GM18907 (cell line): ENCODE measurements at regions not wholly inside any gene's neighbourhood (a gene's known extent, or its start where the extent isn't known, plus 50 kb on each side); places are given as distances from the start of the nearest gene placed in this dataset.
"Not testable (repeated sequence)": the region's sequence is repeated elsewhere in the genome, so short reads cannot be mapped to it uniquely, and the experiment has no call there.

ENCODE experiments used
- ATAC-seq: cut with Tn5 transposase; IDR thresholded peaks from one replicate; pipeline ENCODE4 v1.9.1; 2021; ENCODE audit warnings: mild to moderate bottlenecking, moderate library complexity; ENCODE audit not compliant: unreplicated experiment

DNA sequence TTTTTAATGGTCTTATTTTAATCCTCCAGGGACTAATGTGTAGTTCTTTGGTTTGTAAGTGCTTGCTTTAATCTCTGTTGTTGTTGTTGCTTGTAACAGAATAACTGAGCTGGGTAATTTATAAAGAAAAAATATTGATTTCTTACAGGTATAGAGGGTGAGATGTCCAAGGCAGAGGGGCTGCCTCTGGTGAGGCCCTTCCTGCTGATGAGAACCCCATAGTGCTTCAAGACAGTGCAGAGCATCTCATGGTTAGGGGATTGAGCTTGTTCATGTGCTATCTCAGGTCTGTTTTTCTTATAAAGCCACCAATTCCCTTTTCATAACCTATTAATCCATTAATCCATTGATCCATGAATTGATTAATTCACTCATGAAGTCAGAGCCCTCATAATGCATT lies 516.3 kb upstream of the KCND2 start:
- no peak for ATAC-seq

DNA sequence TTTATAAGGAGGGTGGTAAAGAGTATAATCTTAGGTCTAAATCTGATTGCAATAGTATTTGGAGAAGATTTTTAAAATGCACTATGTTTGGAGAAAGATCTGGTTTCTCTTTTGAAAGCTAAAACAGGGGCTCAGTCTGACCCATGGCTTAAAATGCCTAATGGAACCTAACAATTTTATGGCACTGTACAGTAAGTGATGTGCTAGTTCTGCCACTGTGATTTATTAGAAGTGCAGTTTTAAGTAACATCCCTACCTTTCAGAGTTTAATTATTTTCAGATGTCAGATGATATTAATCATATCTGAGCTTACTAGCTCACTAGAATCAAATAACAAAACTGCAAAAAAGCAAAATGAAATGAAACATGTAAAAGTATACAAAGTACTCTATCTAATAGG lies 514.7 kb upstream of the KCND2 start:
- no peak for ATAC-seq

DNA sequence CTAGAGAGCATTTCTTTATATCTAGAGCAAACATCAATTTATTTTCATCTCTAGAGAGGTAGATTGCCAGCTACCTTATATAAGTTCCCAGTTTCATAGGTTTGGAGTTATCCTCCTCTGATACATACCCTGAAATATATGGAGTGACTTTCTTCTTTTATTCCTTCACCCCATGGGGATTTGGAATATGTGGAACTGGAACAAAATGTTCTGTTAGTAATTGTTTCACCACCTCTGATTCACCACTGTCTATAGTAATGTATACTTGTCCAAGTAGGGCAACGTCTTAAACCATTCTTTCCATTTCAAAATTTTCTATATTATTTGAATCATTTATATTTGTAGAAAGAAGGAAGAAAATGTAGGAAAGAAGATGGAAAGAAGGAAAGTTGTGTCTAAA lies 511.2 kb upstream of the KCND2 start:
- ATAC-seq = no peak

- ATAC-seq = no peak
Observed at GRCh38 chr7:119782286-119782685, 490.7 kb upstream of the KCND2 start.

- ATAC-seq = no peak
Observed at GRCh38 chr7:119783799-119784198, 489.2 kb upstream of the KCND2 start.

GRCh38 chr7:119802147-119802546 lies 470.8 kb upstream of the KCND2 start:
- no peak for ATAC-seq

GRCh38 chr7:119825091-119825655 lies 447.8 kb upstream of the KCND2 start:
- no peak for ATAC-seq

GRCh38 chr7:119826547-119826946 lies 446.4 kb upstream of the KCND2 start:
- no peak for ATAC-seq

DNA sequence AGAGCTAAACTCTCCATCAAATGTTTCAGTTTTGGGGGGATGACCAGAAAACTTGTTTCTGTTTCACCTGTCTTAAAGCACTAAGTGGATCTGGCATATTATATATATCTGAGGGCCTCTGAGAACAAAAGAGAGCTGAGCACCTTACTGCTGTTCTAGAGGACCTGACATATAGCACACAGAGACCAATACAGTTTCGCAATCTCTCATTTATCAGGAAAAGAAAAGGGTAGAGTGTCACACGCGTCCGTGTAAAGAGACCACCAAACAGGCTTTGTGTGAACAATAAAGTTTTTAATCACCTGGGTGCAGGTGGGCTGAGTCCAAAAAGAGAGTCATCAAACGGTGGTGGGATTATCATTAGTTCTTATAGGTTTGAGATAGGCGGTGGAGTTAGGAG lies 434.5 kb upstream of the KCND2 start:
- ATAC-seq = no peak

- no peak for ATAC-seq
Observed at GRCh38 chr7:119842337-119842736, 430.6 kb upstream of the KCND2 start.

DNA sequence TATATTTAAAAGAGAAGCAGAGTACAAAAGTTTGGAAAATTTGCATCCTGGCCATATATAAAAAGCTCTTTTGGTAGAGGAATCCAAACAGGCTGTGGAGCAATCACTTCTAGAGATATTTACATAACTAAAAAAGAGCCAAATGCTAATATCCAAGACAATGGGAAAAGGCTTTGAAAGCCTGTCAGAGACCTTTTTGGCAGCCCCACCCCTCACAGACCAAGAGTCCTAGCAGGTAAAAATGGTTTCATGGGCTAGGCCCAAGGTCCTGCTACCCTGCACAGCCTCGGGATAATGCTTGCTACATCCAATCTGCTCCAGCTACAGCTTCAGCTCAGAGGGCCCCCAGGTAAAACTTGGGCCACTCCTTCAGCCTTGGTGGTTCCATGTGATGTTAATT lies 430.2 kb upstream of the KCND2 start:
- no peak for ATAC-seq

- no peak for ATAC-seq
Observed at GRCh38 chr7:119861385-119861784, 411.6 kb upstream of the KCND2 start.

DNA sequence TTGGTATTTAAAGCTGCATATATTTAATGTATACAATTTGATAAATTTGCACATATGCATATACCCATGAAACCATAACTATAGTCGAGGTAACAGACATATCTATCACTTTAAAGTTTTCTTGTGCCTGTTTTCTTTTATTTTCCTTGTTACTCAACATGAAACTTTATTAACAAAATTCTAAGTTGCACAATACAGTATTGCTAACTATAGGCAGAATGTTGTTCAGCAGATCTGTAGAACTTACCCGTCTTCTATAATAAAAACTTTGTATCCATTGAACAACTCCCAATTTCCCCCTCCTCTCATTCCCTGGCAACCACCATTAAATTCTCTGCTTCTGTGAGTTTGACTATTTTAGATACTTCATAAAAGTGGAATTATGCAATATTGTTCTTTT lies 404.6 kb upstream of the KCND2 start:
- no peak for ATAC-seq

- ATAC-seq = no peak
Observed at GRCh38 chr7:119879835-119880234, 393.1 kb upstream of the KCND2 start.

DNA sequence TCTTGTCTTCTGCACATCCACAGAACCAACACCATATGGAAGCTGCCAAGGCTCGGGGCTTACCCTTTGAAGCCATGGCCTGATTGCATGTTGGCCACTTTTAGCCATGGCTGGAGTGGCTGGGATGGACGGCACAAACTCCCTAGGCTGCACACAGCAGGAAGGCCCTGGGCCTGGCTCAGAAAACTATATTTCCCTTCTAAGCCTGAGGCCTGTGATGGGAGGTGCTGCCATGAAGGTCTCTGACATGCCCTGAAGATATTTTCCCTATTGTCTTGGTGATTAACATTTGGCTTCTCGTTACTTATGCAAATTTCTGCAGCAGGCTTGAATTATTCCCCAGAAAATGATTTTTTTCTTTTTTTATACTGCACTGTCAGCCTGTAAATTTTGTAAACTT lies 387.0 kb upstream of the KCND2 start:
- no peak for ATAC-seq

DNA sequence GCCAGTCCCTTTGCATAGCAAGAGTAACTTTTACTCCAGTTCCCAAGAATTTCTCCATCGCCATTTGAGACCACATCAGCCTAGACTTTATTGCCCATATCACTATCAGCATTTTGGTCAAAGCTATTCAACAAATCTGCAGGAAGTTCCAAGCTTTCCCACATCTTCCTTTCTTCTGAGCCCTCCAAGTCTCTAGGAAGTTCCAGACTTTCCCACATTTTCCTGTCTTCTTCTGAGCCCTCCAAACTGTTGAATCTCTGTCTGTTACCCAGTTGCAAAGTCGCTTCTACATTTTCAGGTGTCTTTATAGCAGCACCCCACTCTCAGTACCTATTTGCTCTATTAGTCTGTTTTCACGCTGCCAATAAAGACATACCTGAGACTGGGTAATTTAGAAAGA lies 386.4 kb upstream of the KCND2 start:
- not testable (repeated sequence) for ATAC-seq

DNA sequence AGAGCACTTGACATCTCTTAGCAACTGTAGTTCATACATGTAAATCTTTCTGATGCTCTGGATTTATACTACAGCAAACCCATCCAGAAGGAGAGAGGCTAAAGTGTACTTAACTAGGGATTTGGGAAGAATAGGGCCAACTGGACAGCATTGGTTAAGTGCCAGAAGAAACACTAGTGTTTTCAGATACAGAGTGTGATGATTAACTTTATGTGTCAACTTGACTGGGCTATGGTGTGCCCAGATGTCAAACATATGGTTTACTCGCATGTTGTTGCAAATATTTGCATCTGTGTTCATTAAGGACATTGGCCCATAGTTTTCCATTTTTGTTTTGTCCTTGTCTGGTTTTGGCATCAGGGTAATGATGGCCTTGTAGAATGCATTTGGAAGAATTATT lies 384.7 kb upstream of the KCND2 start:
- no peak for ATAC-seq

DNA sequence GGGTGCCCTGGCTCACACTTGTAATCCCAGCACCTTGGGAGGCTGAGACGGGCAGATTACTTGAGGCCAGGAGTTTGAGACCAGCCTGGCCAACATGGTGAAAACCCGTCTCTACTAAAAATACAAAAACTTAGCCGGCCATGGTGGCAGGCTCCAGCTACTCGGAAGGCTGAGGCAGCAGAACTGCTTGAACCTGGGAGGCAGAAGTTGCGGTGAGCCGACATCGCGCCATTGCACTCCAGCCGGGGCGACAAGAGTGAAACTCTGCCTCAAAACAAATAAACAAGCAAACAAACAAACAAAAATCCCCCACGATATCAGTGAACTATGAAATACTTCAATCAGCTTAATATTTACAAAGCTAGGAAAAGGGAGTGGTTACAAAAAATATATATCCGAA lies 382.3 kb upstream of the KCND2 start:
- ATAC-seq = no peak

DNA sequence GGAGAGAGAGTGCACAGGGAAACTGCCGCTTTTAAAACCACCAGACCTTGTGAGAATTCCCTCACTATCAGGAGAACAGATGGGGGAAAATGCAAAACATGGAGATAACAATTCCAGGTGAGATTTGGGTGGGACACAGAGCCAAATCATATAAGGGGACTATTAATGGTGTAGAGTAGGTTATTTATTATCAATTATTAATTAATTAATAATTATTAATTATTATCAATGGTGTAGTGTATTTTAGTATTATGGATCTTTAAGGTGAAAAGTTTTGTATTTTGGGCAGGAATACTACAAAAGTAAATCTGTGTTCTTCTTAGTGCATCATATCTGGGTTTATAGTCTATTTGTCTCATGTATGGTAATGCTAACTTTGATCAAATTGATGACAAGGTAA lies 377.7 kb upstream of the KCND2 start:
- no peak for ATAC-seq

GRCh38 chr7:119896386-119896785 lies 376.6 kb upstream of the KCND2 start:
- no peak for ATAC-seq

DNA sequence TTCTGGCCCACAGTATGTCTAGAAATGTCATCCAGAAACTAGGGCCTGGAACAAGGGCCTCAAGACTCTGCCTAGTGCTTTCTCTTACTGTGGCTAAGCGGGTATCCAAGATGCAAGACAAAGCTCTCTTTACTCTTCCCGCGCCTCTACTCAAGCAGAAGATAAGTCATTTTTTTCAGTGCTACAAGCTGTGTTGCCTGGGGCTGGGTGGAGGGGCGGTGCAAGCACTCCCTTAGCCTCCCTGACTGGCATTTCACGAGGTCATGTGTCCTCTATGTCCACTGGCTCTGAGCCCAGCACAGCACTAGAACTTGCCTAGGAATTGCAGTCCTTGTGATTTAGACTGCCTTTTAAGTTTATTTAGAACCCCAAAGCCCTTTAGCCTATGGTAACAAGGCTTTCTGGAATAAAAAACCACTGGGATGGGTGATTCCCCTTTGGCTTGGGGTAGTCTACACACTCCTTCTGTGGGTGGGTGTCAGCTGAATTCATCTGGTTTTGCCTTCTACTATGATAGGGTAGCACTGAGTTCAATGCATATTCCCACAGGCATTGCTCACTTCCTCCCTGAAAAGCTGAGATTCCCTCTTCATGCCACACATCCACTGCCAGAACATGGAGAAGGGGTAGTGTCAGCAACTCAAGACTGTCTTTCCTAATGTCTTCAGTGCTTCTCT lies 371.8 kb upstream of the KCND2 start:
- ATAC-seq = no peak

DNA sequence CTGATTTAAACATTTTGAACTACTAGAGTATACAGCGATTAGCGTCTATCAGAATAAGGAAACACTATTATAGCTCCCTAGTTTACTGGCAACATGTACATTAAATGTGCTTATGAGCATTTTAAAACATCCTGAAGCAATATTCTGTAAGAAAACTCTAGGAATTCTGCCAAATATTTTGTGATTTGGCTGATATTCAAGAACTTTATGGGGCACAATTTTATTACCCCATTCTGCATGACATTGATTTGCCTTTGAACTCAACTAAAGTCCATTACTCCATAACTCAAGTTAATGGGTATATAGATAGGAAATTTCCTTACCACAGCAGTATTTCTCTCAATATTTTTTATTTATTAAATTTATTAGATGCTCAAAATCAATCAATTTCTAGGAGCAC lies 369.9 kb upstream of the KCND2 start:
- no peak for ATAC-seq

- ATAC-seq = no peak
Observed at GRCh38 chr7:119905495-119905894, 367.5 kb upstream of the KCND2 start.
